Caco-2 (cell line): ENCODE measurements at regions not wholly inside any gene's neighbourhood (a gene's known extent, or its start where the extent isn't known, plus 50 kb on each side); places are given as distances from the start of the nearest gene placed in this dataset.

Experiments
- BruUV-seq: library from RNA; stranded (reverse); fragments of 400-500 nt; replicated peaks from 2 replicates; lab custom pipeline; 2021; lab: Mats Ljungman, UMichigan
- CTCF ChIA-PET: fragments of 300-600 bp; sonication (Branson Sonifier 250); formaldehyde crosslinking; loops from one replicate; lab custom pipeline; 2022; ENCODE audit warnings: antibody characterized with exemption; lab: Charles Lee
- POLR2A ChIA-PET: fragments of 300-600 bp; sonication (Branson Sonifier 250); formaldehyde crosslinking; loops from one replicate; lab custom pipeline; 2022; ENCODE audit warnings: antibody characterized with exemption; lab: Charles Lee
- DNase-seq, 2 experiments: peaks; one replicate each; pipeline versions ENCODE4 v3.0.0 to v3.0.0-alpha.2; 2020 to 2022
- H3K27me3 ChIP-seq: replicated peaks from 2 replicates; pipeline ENCODE4 v1.6.0; 2011; ENCODE audit warnings: low read length; ENCODE audit not compliant: control insufficient read depth, insufficient read depth
- H3K36me3 ChIP-seq: 2 replicates; pipeline ENCODE4 v1.5.1; 2011; ENCODE audit warnings: low read length; ENCODE audit not compliant: control insufficient read depth, insufficient read depth
- H3K4me1 ChIP-seq: fragments of 250-450 bp; sonication (Bioruptor Pico); 2 replicates; pipeline ENCODE4 v1.5.1; 2020; ENCODE audit warnings: mild to moderate bottlenecking
- H3K4me3 ChIP-seq: 2 replicates; pipeline ENCODE4 v1.5.1; 2011; ENCODE audit warnings: low read depth, mild to moderate bottlenecking, control low read depth, low read length
- H3K9me3 ChIP-seq: fragments of 250-450 bp; sonication (Bioruptor Pico); 2 replicates; pipeline ENCODE4 v1.5.1; 2020; ENCODE audit warnings: mild to moderate bottlenecking, moderate library complexity
- H3K27ac Mint-ChIP-seq: one replicate; pipeline ENCODE4 v1.8.0; 2022; ENCODE audit warnings: mixed read lengths; ENCODE audit not compliant: unreplicated experiment
- H3K27me3 Mint-ChIP-seq: one replicate; pipeline ENCODE4 v1.8.0; 2022; ENCODE audit warnings: mixed read lengths; ENCODE audit not compliant: insufficient read depth, unreplicated experiment
- H3K36me3 Mint-ChIP-seq: one replicate; pipeline ENCODE4 v1.8.0; 2022; ENCODE audit warnings: mild to moderate bottlenecking, mixed read lengths; ENCODE audit not compliant: insufficient read depth, unreplicated experiment
- H3K4me1 Mint-ChIP-seq: one replicate; pipeline ENCODE4 v1.8.0; 2022; ENCODE audit warnings: low read depth, mixed read lengths; ENCODE audit not compliant: unreplicated experiment
- H3K4me3 Mint-ChIP-seq: one replicate; pipeline ENCODE4 v1.8.0; 2022; ENCODE audit warnings: mild to moderate bottlenecking, moderate library complexity, mixed read lengths; ENCODE audit not compliant: unreplicated experiment
- H3K9me3 Mint-ChIP-seq: one replicate; pipeline ENCODE4 v1.8.0; 2022; ENCODE audit warnings: mixed read lengths; ENCODE audit not compliant: unreplicated experiment
- intact Hi-C: fragments of 100-400 bp; cut with micrococcal nuclease; formaldehyde crosslinking; loops from one replicate; pipeline ENCODE4 v1.10.0; 2022; ENCODE audit not compliant: unreplicated experiment
- TF ChIP-seq, protein P1 (sequence below), 2 experiments: fragments of 200-600 bp in 1 of 2; IDR thresholded peaks; 1 replicate in 1 of 2; 2 replicates in 1 of 2; pipeline versions ENCODE4 v1.5.1 to v1.8.0; 2011 to 2022; ENCODE audit warnings: antibody characterized with exemption in 1 of 2, control low read depth in 1 of 2, inconsistent platforms in 1 of 2, low read depth in 1 of 2, low read length in 1 of 2, mild to moderate bottlenecking in 1 of 2, moderate library complexity in 1 of 2; ENCODE audit not compliant: insufficient read depth in 1 of 2, severe bottlenecking in 1 of 2, unreplicated experiment in 1 of 2

DNA sequence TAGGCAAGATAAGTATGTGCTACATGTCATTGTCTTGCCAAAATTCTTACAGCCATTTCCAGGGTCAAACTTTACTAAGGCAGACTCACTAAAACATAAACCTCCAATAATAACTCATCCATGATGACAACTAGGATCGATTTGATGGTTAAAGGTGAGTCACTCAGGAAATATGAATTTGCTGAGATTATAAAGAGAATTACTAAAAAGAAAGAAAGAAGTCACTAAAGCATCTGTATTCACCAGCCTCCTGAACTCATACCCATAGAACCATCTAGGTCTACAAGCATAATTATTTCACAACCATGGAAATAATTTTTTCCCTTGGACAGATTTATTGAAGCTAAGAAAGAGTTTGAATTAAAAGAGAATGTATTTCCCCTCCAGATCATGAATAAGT, 258.6 kb downstream of the TLE1 start:
- H3K27ac Mint-ChIP-seq: no peak overlapping the region
- BruUV-seq: no TSS peak
- Histone ChIP-seq H3K27me3 (no peaks in the 10 kb centered on the region), H3K36me3 (no peaks in the 10 kb centered on the region), H3K4me1 (no peaks in the 10 kb centered on the region), H3K9me3 (no peaks in the 10 kb centered on the region), H3K4me3 (no peak overlapping the region)
- H3K9me3 Mint-ChIP-seq: peaks cover 16% of the 10 kb centered on the region
- H3K4me1 Mint-ChIP-seq: no peaks in the 10 kb centered on the region
- ChIA-PET POLR2A (no interaction called here), CTCF (no interaction called here)
- H3K27me3 Mint-ChIP-seq: no peaks in the 10 kb centered on the region
- intact Hi-C loops: no loop called here
- DNase-seq: no peak
- no peak overlapping the region for H3K4me3 Mint-ChIP-seq
- TF ChIP-seq, protein P1, sequence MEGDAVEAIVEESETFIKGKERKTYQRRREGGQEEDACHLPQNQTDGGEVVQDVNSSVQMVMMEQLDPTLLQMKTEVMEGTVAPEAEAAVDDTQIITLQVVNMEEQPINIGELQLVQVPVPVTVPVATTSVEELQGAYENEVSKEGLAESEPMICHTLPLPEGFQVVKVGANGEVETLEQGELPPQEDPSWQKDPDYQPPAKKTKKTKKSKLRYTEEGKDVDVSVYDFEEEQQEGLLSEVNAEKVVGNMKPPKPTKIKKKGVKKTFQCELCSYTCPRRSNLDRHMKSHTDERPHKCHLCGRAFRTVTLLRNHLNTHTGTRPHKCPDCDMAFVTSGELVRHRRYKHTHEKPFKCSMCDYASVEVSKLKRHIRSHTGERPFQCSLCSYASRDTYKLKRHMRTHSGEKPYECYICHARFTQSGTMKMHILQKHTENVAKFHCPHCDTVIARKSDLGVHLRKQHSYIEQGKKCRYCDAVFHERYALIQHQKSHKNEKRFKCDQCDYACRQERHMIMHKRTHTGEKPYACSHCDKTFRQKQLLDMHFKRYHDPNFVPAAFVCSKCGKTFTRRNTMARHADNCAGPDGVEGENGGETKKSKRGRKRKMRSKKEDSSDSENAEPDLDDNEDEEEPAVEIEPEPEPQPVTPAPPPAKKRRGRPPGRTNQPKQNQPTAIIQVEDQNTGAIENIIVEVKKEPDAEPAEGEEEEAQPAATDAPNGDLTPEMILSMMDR (IDR thresholded peaks at IDR 0.05; ENCODE audit: insufficient read depth in 1 of 2, low read depth in 1 of 2, low read length in 1 of 2, severe bottlenecking in 1 of 2, unreplicated experiment in 1 of 2): no peak
- no peaks in the 10 kb centered on the region for H3K36me3 Mint-ChIP-seq

DNA sequence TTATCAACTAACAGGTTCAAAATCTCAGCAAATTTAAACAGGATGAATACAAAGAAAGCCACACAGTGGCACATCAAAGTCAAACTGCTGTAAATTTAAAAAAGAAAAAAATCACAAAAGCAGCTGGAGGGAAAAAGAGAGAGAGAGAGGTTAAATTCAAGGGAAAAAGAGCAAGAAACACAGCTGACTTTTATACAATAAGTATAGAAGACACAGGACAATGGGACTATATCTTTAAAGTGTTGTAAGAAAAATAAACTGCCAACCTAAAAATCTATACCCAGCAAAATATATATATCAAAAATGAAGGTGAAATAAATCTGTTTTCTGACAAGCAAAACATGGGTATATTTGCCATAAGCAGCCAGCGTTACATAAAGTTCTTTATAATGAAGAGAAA, 261.5 kb downstream of the TLE1 start:
- no TSS peak for BruUV-seq
- H3K4me3 ChIP-seq: no peak overlapping the region
- no peaks in the 10 kb centered on the region for H3K36me3 ChIP-seq
- no peaks in the 10 kb centered on the region for H3K9me3 ChIP-seq
- DNase-seq: no peak
- intact Hi-C loops: no loop called here
- Mint-ChIP-seq H3K36me3 (no peaks in the 10 kb centered on the region), H3K4me3 (no peak overlapping the region), H3K27ac (no peak overlapping the region), H3K27me3 (no peaks in the 10 kb centered on the region), H3K9me3 (peaks cover 16% of the 10 kb centered on the region), H3K4me1 (no peaks in the 10 kb centered on the region)
- CTCF ChIA-PET: no interaction called here
- TF ChIP-seq, protein P1 (IDR thresholded peaks at IDR 0.05; ENCODE audit: insufficient read depth in 1 of 2, low read depth in 1 of 2, low read length in 1 of 2, severe bottlenecking in 1 of 2, unreplicated experiment in 1 of 2): no peak
- no peaks in the 10 kb centered on the region for H3K4me1 ChIP-seq
- POLR2A ChIA-PET: no interaction called here
- no peaks in the 10 kb centered on the region for H3K27me3 ChIP-seq

DNA sequence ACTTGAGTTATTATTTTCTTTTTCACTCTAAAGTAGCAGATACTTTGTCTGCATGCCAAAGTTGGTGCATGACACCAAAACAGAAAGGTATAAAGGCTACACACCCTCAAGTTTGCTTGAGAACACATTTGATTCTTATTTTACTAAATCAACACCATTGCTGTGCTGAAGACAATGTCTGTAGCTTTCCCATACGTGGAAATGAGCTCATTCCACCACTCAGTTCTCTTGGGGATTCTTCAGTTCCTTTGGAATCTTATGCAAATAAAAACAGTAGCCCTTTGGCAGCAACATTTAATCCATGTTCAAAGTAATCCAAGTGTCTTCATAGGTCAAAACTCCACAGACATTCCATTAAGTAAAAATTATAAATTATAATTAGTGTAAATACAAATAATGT, 264.9 kb downstream of the TLE1 start:
- H3K36me3 Mint-ChIP-seq: no peaks in the 10 kb centered on the region
- no peaks in the 10 kb centered on the region for H3K27me3 Mint-ChIP-seq
- H3K36me3 ChIP-seq: no peaks in the 10 kb centered on the region
- H3K27me3 ChIP-seq: no peaks in the 10 kb centered on the region
- no peak overlapping the region for H3K27ac Mint-ChIP-seq
- TF ChIP-seq, protein P1 (IDR thresholded peaks at IDR 0.05; ENCODE audit: insufficient read depth in 1 of 2, low read depth in 1 of 2, low read length in 1 of 2, severe bottlenecking in 1 of 2, unreplicated experiment in 1 of 2): no peak
- no TSS peak for BruUV-seq
- H3K4me3 Mint-ChIP-seq: no peak overlapping the region
- ChIA-PET CTCF (no interaction called here), POLR2A (no interaction called here)
- intact Hi-C loops: no loop called here
- H3K4me1 Mint-ChIP-seq: no peaks in the 10 kb centered on the region
- H3K9me3 Mint-ChIP-seq: peaks cover 16% of the 10 kb centered on the region
- no peak for DNase-seq
- no peaks in the 10 kb centered on the region for H3K4me1 ChIP-seq
- H3K9me3 ChIP-seq: no peaks in the 10 kb centered on the region
- no peak overlapping the region for H3K4me3 ChIP-seq
